GM13977 (cell line): ENCODE measurements at regions not wholly inside any gene's neighbourhood (a gene's known extent, or its start where the extent isn't known, plus 50 kb on each side); places are given as distances from the start of the nearest gene placed in this dataset.

ENCODE experiments used
- DNase-seq: peaks from one replicate; pipeline ENCODE4 v3.0.0; 2012; ENCODE audit warnings: low spot score
- CTCF ChIP-seq: IDR thresholded peaks from 2 replicates; pipeline ENCODE4 v1.5.1; 2012; ENCODE audit warnings: mild to moderate bottlenecking, control low read depth; ENCODE audit not compliant: insufficient read depth; ENCODE audit errors: extremely low read depth, missing control alignments
- in situ Hi-C: fragments of 300-500 bp; cut with MboI; formaldehyde crosslinking; loops from one replicate; pipeline ENCODE4 v1.12.0; 2022; ENCODE audit warnings: low sequenced_read_pairs, low pct_unique_long_range_greater_than_20kb, mixed read lengths, inconsistent platforms; ENCODE audit not compliant: unreplicated experiment

- no peak for DNase-seq
- in situ Hi-C loops: no loop called here
- TF ChIP-seq CTCF: no peak
Measured at GRCh38 chr10:61059636-61060035, 115.7 kb upstream of the RHOBTB1 start.

- DNase-seq: no peak
- in situ Hi-C loops: no loop called here
- no peak for TF ChIP-seq CTCF
Measured at GRCh38 chr10:61052469-61053205, 108.7 kb upstream of the RHOBTB1 start.

- TF ChIP-seq CTCF: no peak
- in situ Hi-C loops: no loop called here
Measured at GRCh38 chr10:61051344-61051743, 107.4 kb upstream of the RHOBTB1 start.

GRCh38 chr10:61050120-61050745 lies 106.2 kb upstream of the RHOBTB1 start:
- no peak for DNase-seq
- TF ChIP-seq CTCF: no peak
- in situ Hi-C loops: no loop called here

More at GRCh38 chr10:61051344-61051743, 107.4 kb upstream of the RHOBTB1 start:
- no peak for DNase-seq

- DNase-seq: no peak
- in situ Hi-C loops: no loop called here
- TF ChIP-seq CTCF: no peak
Measured at GRCh38 chr10:61049386-61049785, 105.4 kb upstream of the RHOBTB1 start.

GRCh38 chr10:61047788-61048560 lies 104.0 kb upstream of the RHOBTB1 start:
- TF ChIP-seq CTCF: no peak
- no peak for DNase-seq
- in situ Hi-C loops: no loop called here
